GM18502 (cell line): ENCODE measurements at regions not wholly inside any gene's neighbourhood (a gene's known extent, or its start where the extent isn't known, plus 50 kb on each side); places are given as distances from the start of the nearest gene placed in this dataset.

Source experiments
- ATAC-seq: cut with Tn5 transposase; IDR thresholded peaks from one replicate; pipeline ENCODE4 v1.9.1; 2021; ENCODE audit warnings: mild to moderate bottlenecking; ENCODE audit not compliant: unreplicated experiment, poor library complexity

DNA sequence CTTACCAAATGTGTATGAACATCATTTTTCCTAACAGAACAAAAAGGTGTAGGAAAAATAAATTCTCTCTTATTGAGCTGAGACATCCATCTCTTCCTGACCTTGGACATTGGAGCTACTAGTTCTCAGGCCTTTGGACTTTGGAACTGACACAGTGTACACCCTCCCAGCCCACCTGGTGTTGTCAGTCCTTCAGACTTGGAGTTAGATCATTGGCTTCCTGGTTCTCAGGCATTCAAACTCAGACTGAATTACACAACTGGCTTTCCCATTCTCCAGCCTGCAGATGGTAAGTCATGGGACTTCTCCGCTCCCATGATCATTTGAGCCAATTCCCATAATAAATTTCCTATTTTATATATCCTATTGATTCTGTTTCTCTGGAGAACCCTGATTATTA, 84.8 kb upstream of the EDNRA start:
- no peak for ATAC-seq

DNA sequence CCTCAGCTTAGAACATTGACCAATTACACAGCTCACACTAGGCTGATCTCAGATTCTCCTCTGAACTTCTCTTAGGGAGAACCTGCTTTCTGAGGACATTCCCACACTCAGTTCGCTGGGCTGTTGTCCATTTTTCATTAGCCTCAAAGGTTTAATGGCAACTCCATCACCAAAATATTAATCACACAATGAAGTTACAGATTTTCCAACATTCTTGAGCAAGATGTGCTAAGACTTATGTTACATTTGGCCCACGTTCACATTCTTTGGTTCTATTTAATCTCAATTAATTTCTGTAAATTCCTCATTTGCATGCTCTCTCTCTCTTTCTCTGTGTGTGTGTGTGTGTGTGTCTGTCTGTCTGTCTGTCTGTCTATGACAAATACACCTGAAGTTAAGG, 82.3 kb upstream of the EDNRA start:
- ATAC-seq, result no peak

- no peak for ATAC-seq
Measured at GRCh38 chr4:147400721-147401120, 80.2 kb upstream of the EDNRA start.

DNA sequence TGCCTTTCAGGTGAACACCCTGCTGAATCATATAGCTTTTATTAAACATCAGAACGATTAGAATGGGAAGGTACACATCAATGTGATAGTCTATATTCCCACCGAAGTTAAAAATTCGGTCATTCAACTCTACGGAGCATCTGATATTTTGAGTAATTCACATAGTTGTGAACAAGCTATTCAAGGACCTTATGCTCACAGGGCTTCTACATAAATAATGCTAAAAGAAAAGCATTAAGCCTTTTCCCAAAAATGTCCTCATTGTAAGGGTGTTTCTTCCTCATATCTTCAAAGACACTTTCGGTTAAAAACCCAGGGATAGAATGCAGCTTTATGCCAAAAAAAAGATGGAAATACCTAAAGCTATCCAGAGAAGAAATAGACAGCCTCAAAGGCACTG, 79.7 kb upstream of the EDNRA start:
- no peak for ATAC-seq

DNA sequence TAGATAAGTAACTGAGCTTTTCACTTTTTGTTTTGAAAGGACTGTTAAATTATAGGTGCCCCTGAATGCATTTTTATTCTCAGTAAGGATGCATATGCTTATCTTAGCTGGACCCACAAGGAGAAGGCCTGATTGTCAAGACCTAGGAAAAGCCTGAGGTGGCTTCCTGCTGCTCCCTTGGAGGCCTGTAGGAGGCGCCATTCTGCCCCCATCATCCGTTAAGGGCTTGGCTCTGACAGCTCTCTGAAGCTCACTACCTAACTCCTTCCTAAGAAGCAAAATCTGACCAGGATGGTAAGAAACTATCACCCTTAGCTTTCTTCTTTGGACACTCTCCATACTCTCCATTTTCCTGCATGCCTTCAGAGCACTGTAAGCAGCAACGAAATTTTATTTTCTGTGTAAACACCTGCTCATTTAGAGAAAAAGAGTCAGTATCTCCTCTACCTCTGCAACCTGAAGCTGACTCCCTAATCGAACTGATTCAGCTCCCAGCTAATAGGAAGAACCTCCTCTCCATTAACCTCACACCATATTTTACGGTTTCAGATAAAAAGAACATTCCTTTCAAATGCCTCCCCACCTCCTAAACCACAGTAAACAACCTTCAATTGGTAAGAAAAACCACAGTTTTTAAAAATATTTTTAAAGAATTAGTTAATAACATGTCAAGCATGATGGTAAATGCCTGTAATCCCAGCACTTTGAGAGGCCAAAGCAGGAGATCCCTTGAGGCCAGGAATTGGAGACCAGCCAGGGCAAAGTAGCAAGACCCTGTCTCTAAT, 73.4 kb upstream of the EDNRA start:
- ATAC-seq, result no peak

GRCh38 chr4:147408189-147408588, 72.7 kb upstream of the EDNRA start:
- ATAC-seq, result no peak

DNA sequence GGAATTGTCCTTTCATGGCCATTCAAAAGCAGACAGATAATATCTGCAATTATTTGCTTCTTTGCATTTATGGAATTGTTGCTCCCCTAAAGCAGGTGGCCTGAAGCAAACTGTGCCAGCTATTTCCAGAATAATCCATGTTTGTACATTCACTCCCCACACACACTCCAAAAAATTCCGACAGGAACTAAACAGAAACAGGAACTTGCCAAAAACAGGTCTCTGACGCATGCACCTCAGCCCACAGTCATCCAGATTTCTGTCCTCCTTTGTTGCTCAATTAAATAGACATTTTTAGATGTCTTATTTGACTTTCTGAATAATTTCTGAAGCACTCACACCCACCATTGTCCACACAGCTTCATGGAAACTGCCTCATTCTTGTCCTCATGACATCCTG, 71.5 kb upstream of the EDNRA start:
- no peak for ATAC-seq

DNA sequence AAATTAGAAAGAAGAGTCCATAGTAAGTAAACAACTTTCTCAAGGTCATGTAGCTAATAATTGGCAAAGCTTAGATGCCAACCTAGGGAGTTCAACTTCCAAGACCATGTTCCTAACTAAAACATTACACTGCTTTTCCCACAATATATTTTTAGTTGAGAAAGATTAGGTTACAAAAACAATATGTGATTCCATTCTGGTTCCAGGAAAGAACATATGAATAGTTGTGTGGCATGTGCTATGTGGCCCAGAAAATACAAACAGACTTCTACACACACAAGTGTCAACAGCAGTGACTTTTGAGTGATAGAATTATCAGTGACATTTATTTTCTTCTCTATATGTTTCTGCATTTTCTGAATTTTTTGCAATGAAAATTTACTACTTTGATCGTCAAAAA, 62.7 kb upstream of the EDNRA start:
- ATAC-seq, result no peak

GRCh38 chr4:147421456-147421855, 59.4 kb upstream of the EDNRA start:
- no peak for ATAC-seq

GRCh38 chr4:147423229-147423628, 57.7 kb upstream of the EDNRA start:
- ATAC-seq, result no peak

- no peak for ATAC-seq
Measured at GRCh38 chr4:147425019-147425418, 55.9 kb upstream of the EDNRA start.

GRCh38 chr4:147428583-147428982, 52.3 kb upstream of the EDNRA start:
- no peak for ATAC-seq

DNA sequence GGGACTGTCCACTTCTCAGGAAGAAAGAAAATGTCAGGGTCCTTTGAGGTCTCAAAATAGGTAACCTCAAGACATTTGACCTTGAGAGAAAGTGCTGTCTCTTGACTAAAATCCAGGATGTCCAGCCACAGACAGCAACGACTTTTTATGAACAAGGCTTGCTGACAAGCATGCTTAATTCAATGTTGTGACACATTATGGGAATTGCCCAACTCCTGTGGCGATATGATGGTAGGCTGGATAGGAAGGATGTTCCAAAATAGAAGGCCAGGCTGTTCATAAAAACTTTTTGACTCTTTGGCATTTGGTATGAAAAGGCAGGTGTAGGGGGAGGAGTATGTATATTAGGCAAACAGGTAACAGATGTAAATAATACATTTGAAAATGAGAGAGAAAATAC, 50.8 kb upstream of the EDNRA start:
- ATAC-seq, result no peak
